Hypothalamus (tissue), 51 donors: ENCODE measurements at regions not wholly inside any gene's neighbourhood (a gene's known extent, or its start where the extent isn't known, plus 50 kb on each side); places are given as distances from the start of the nearest gene placed in this dataset.
"Not testable (repeated sequence)": the region's sequence is repeated elsewhere in the genome, so short reads cannot be mapped to it uniquely, and the experiment has no call there.

ENCODE experiments used
- DNase-seq, 51 donors: peaks; one replicate each; lab custom pipeline; 2025; lab: John Stamatoyannopoulos, UW

- DNase-seq = not testable (repeated sequence)
Measured at GRCh38 chr2:47690706-47691325, 92.1 kb upstream of the MSH6 start.

- no peak for DNase-seq
Measured at GRCh38 chr2:47690132-47690531, 92.8 kb upstream of the MSH6 start.

DNA sequence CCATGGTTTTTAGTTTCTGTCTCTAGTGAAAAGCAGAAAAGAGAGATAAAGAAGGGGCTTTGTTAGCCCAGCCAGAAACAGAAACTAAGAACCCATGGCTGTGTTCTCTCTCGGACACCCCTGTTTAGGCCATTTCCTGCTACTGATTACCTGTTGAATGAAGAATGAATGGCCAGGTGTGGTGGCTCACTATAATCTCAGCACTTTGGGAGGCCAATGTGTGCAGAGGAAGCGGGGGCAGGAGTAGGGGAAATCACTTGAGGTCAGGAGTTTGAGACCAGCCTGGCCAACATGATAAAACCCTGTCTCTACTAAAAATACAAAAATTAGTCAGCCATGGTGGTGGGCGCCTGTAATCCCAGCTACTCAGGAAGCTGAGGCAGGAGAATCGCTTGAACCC is 93.8 kb upstream of the MSH6 start:
- DNase-seq = not testable (repeated sequence)

GRCh38 chr2:47688561-47688960 is 94.4 kb upstream of the MSH6 start:
- DNase-seq = no peak

GRCh38 chr2:47687856-47688255 is 95.1 kb upstream of the MSH6 start:
- DNase-seq = no peak

DNA sequence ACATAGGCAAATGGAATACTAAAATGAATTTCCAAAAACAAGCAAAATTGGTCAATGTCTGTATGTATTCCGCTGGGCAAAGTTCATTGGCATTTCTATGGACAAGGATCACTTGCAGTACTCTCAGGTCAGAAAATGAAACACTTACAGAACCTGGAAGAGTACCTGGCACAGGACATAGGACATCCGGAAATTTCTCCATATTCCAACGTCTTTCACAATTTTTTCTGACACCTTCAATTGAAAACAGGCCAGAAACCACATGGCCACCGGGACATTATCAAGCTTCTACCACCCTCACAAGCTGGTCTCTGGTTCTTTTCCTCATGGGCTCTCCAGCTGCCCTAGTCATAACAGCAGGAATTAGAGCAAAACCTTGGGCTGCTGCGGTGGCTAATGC is 96.9 kb upstream of the MSH6 start:
- DNase-seq = no peak

DNA sequence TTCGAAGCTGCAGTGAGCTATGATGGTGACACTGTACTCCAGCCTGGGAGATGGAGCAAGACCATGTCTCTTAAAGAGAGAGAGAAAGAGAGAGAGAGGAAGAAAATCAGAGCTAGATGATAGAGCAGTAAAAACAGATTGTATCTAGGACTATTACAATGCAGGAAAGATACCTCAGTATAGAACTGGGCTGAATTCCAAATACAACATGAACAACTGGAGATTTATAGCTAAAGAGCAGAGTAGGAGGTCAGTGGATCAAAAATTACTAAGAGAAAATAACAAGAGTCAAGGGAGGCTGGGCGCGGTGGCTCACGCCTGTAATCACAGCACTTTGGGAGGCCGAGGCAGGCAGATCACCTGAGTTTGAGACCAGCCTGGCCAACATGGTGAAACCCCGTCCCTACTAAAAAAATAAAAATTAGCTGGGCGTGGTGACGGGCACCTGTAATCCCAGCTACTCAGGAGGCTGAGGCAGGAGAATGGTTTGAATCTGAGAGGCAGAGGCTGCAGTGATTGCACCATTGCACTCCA is 100.7 kb upstream of the MSH6 start:
- no peak for DNase-seq

GRCh38 chr2:47676261-47676926 is 105.6 kb upstream of the KCNK12 start:
- DNase-seq = no peak

DNA sequence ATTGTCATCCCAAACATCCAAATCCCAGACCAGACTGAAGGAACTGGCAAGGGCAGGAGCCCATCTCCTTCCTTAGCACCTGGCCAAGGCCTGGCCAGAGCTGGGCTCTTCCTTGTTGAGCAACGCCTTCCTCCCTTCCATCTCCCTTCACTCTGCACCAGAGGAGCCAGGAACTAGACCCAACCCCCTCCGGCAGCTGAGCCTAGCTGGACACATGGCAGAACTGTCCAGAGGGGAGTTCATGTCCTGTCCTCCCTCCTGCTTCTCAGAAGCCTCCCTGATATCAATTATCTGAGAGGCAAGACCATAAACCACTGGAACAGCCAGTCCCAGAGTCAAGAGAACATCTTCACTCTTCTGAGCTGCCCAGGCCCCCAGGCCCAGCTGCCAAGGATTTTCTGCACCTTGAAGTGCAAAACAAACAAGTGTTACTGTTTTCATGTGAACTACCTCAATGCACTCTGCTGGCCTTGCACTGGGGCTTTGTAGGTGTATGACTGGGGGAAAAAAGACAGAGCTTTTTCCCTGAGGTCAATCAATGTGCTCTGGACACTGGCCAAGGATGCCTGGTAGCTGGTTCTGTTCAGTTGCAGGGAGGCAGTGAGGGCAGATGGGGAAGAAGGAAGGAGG is 104.5 kb upstream of the KCNK12 start:
- no peak for DNase-seq

GRCh38 chr2:47666332-47666731 is 95.5 kb upstream of the KCNK12 start:
- no peak for DNase-seq

GRCh38 chr2:47664817-47665216 is 94.0 kb upstream of the KCNK12 start:
- DNase-seq = no peak

DNA sequence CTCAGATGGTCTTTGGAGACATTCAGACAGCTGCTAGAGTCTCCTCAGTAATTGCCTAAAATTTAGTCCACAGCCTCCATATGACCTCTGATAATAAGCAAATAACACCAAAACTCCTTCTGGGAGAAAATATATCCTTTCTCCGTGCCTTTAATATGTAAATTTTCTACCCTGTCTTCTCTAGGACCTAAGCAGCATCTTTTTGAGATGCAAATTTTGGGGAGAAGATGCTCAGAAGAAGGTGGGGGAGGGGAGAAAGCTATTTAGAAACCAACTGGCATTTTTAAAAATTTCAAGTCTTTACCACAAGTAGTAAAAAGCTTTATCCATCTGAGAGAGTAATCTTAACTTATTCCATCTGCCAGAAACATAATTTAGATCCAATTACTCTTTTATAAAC is 91.8 kb upstream of the KCNK12 start:
- no peak for DNase-seq

GRCh38 chr2:47661310-47661709 is 90.5 kb upstream of the KCNK12 start:
- no peak for DNase-seq

GRCh38 chr2:47660168-47660567 is 89.4 kb upstream of the KCNK12 start:
- no peak for DNase-seq

GRCh38 chr2:47658646-47659320 is 88.0 kb upstream of the KCNK12 start:
- DNase-seq = no peak

DNA sequence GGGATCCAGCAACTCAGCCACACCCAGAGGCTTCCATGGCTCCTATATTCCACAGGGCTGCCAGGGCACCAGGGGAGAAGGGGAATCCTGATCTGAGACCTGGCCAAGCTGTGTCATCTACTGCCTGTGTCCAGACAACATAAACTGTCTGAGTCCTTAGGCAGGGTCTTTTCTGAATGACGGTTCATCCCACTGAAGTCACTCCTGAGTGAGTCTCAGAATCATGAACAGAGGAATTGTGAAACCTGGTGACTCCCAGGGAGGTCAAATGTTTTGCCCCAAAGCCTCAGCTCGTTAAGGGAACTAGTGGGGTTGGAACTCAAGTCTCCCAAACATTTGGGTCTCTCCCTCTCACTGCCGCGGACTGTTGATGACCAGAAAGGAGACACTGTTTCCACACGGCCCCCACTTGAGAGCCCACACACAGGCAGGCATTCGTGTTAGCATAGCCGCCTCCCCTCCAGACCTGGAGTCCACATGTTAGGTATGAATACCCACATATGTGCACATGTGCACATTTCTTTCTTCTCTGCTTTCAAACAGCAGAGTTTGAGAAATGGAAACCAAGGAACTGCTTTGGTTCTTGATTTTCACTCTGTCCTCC is 87.2 kb upstream of the KCNK12 start:
- no peak for DNase-seq

GRCh38 chr2:47656715-47657600 is 86.2 kb upstream of the KCNK12 start:
- no peak for DNase-seq

GRCh38 chr2:47655563-47655880 is 84.7 kb upstream of the KCNK12 start:
- DNase-seq = no peak

GRCh38 chr2:47654790-47655562 is 84.2 kb upstream of the KCNK12 start:
- DNase-seq = peak in 1 of 51 donors; percentile 20
